Peyer's patch (tissue), 4 donors: ENCODE measurements at regions not wholly inside any gene's neighbourhood (a gene's known extent, or its start where the extent isn't known, plus 50 kb on each side); places are given as distances from the start of the nearest gene placed in this dataset.

ENCODE experiments used
- POLR2A ChIP-seq, 2 donors: fragments of 450-650 bp; IDR thresholded peaks; one replicate each; pipeline ENCODE4 v1.5.1; 2017; ENCODE audit warnings: antibody characterized with exemption in 2 of 2, mild to moderate bottlenecking in 2 of 2, moderate library complexity in 2 of 2
- TF ChIP-seq, protein P1 (sequence below), 6 experiments: fragments of 450-650 bp in 4 of 6; fragments of 200-600 bp in 2 of 6; sonication (generic) in 1 of 6; IDR thresholded peaks; one replicate each; pipeline ENCODE4 v1.5.1; 2017 to 2019; ENCODE audit warnings: antibody characterized with exemption in 6 of 6, mild to moderate bottlenecking in 3 of 6, moderate library complexity in 1 of 6

DNA sequence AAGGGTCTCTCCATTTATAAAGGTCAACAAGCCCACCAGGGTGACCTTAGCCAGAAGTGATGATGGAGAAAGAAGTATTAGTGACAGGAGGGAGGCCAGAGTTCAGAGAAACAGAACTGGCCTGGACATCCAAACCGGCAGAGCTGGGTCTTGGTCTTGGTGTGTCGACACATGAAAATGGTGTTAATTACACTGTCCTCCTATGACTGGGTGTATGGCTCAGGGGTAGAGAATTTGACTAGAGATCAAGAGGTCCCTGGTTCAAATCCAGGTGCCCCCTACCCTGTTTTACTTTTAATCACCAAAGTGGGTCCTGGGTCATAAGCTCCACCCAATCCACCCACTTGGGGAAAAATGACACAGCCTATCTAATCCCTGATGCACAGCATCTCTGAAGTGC lies 110.6 kb upstream of the ZNF746 start:
- TF ChIP-seq, protein P1, sequence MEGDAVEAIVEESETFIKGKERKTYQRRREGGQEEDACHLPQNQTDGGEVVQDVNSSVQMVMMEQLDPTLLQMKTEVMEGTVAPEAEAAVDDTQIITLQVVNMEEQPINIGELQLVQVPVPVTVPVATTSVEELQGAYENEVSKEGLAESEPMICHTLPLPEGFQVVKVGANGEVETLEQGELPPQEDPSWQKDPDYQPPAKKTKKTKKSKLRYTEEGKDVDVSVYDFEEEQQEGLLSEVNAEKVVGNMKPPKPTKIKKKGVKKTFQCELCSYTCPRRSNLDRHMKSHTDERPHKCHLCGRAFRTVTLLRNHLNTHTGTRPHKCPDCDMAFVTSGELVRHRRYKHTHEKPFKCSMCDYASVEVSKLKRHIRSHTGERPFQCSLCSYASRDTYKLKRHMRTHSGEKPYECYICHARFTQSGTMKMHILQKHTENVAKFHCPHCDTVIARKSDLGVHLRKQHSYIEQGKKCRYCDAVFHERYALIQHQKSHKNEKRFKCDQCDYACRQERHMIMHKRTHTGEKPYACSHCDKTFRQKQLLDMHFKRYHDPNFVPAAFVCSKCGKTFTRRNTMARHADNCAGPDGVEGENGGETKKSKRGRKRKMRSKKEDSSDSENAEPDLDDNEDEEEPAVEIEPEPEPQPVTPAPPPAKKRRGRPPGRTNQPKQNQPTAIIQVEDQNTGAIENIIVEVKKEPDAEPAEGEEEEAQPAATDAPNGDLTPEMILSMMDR (IDR thresholded peaks at IDR 0.05), result no peak
- TF ChIP-seq POLR2A (IDR thresholded peaks at IDR 0.05), result no peak
